ENCODE measurements at regions not wholly inside any gene's neighbourhood (a gene's known extent, or its start where the extent isn't known, plus 50 kb on each side); places are given as distances from the start of the nearest gene placed in this dataset.

GRCh38 chr3:160143482-160143881, 81.7 kb upstream of the C3orf80 start:
- TF ChIP-seq CTCF (IDR thresholded peaks at IDR 0.05) (no peak), PBX3 (IDR thresholded peaks at IDR 0.05) (no peak), CBX2 (IDR thresholded peaks at IDR 0.05; ENCODE audit: borderline replicate concordance, low read depth) (no peak), RAD21 (conservative IDR thresholded peaks at IDR 0.05 in 1 of 2, IDR thresholded peaks at IDR 0.05 in 1 of 2) (no peak), POLR2A (IDR thresholded peaks at IDR 0.05; ENCODE audit: low read length) (no peak), ATOH8 (CRISPR knock-in tag; IDR thresholded peaks at IDR 0.05; ENCODE audit: low read depth) (no peak), RNF2 (IDR thresholded peaks at IDR 0.05; ENCODE audit: borderline replicate concordance, low read depth) (no peak), HOXB5 (CRISPR knock-in tag; IDR thresholded peaks at IDR 0.05) (no peak), CBX8 (IDR thresholded peaks at IDR 0.05) (no peak), BHLHE40 (IDR thresholded peaks at IDR 0.05; ENCODE audit: low read depth, low read length) (no peak), FOSL2 (IDR thresholded peaks at IDR 0.05) (no peak), FOSL2 (CRISPR knock-in tag; IDR thresholded peaks at IDR 0.05) (no peak), CHD2 (IDR thresholded peaks at IDR 0.05; ENCODE audit: low read length, partially characterized antibody) (no peak)
